Liver (tissue), 3 donors: ENCODE measurements at regions not wholly inside any gene's neighbourhood (a gene's known extent, or its start where the extent isn't known, plus 50 kb on each side); places are given as distances from the start of the nearest gene placed in this dataset.

ENCODE experiments used
- CTCF ChIP-seq: fragments of 150-350 bp; IDR thresholded peaks from 2 replicates; pipeline ENCODE4 v1.5.1; 2017; ENCODE audit warnings: improper control_type of control experiment, low read depth, low read length; ENCODE audit not compliant: missing input control
- GABPA ChIP-seq, 2 donors: IDR thresholded peaks in 1 of 2; conservative IDR thresholded peaks in 1 of 2; 2 replicates each; pipeline ENCODE4 v1.6.1; 2016; ENCODE audit warnings: antibody characterized with exemption in 2 of 2, mild to moderate bottlenecking in 1 of 2, moderate library complexity in 1 of 2
- RAD21 ChIP-seq, 2 donors: IDR thresholded peaks; 2 replicates each; pipeline ENCODE4 v1.6.1; 2016; ENCODE audit warnings: antibody characterized with exemption in 2 of 2, mild to moderate bottlenecking in 2 of 2
- TF ChIP-seq, protein P1 (sequence below): IDR thresholded peaks from 2 replicates; pipeline ENCODE4 v1.6.1; 2016; ENCODE audit warnings: antibody characterized with exemption
- TF ChIP-seq, protein P2 (sequence below): IDR thresholded peaks from 2 replicates; pipeline ENCODE4 v1.6.1; 2016; ENCODE audit warnings: antibody characterized with exemption
- donor health status: healthy.
- donor health status: healthy.

DNA sequence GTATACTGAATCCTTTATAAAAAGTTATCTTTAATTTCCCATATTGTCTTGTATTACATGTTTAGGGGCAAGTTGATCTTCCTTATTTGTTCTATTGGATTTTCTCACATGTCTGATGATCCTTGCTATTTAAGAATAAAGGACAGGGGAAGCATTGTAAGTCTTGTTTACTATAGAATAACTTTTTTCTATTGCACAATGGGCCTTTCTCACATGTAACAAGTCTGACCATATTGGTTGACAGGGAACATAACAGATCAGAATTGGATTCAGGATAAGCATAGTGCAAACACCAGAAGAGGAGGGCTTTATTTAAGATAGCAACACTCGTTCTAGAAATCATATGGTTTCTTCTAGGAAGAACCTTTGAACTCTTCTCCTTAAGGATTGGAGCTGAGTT lies 257.9 kb upstream of the RBMS3 start:
- no peak for TF ChIP-seq CTCF
- TF ChIP-seq RAD21 (IDR thresholded peaks at IDR 0.05) = no peak
- no peak for TF ChIP-seq GABPA (IDR thresholded peaks at IDR 0.05 in 1 of 2, conservative IDR thresholded peaks at IDR 0.05 in 1 of 2)
- TF ChIP-seq, protein P1, sequence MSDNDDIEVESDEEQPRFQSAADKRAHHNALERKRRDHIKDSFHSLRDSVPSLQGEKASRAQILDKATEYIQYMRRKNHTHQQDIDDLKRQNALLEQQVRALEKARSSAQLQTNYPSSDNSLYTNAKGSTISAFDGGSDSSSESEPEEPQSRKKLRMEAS = no peak
- TF ChIP-seq, protein P2, sequence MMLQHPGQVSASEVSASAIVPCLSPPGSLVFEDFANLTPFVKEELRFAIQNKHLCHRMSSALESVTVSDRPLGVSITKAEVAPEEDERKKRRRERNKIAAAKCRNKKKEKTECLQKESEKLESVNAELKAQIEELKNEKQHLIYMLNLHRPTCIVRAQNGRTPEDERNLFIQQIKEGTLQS = no peak
